Karpas-422 (cell line): ENCODE measurements at regions not wholly inside any gene's neighbourhood (a gene's known extent, or its start where the extent isn't known, plus 50 kb on each side); places are given as distances from the start of the nearest gene placed in this dataset.

Experiments
- DNase-seq: peaks from one replicate; pipeline ENCODE4 v3.0.0-alpha.2; 2015
- H2AFZ ChIP-seq: fragments of 200-600 bp; sonication (generic); 2 replicates; pipeline ENCODE4 v1.6.1; 2014; ENCODE audit warnings: antibody characterized with exemption, low read length, mixed read lengths
- H3K27ac ChIP-seq: fragments of 200-600 bp; sonication (generic); 2 replicates; pipeline ENCODE4 v1.5.1; 2014; ENCODE audit warnings: mild to moderate bottlenecking, low read length, moderate library complexity
- H3K27me3 ChIP-seq: fragments of 200-600 bp; sonication (generic); 2 replicates; pipeline ENCODE4 v1.6.1; 2014; ENCODE audit warnings: low read length, mixed read lengths
- H3K36me3 ChIP-seq: fragments of 200-600 bp; sonication (generic); 2 replicates; pipeline ENCODE4 v1.6.1; 2014; ENCODE audit warnings: low read length, mixed read lengths; ENCODE audit not compliant: insufficient read depth
- H3K4me1 ChIP-seq: fragments of 200-600 bp; sonication (generic); 2 replicates; pipeline ENCODE4 v1.6.1; 2014; ENCODE audit warnings: mild to moderate bottlenecking, low read length, mixed read lengths
- H3K4me2 ChIP-seq: fragments of 200-600 bp; sonication (generic); 2 replicates; pipeline ENCODE4 v1.6.1; 2014; ENCODE audit warnings: low read length, low read depth, mild to moderate bottlenecking; ENCODE audit not compliant: poor library complexity, severe bottlenecking
- H3K4me3 ChIP-seq: fragments of 200-600 bp; sonication (generic); 2 replicates; pipeline ENCODE4 v1.5.1; 2014; ENCODE audit warnings: mild to moderate bottlenecking, antibody characterized with exemption, low read length, mixed read lengths
- H3K79me2 ChIP-seq: fragments of 200-600 bp; sonication (generic); 2 replicates; pipeline ENCODE4 v1.6.1; 2014; ENCODE audit warnings: mild to moderate bottlenecking, low read length, mixed read lengths
- H3K9ac ChIP-seq: fragments of 200-600 bp; sonication (generic); 2 replicates; pipeline ENCODE4 v1.6.0; 2014; ENCODE audit warnings: low read length
- H3K9me2 ChIP-seq: fragments of 200-600 bp; sonication (generic), shearing (Covaris generic); replicated peaks from 2 replicates; pipeline ENCODE4 v1.6.0; 2014; ENCODE audit warnings: mild to moderate bottlenecking, low read length, moderate library complexity; ENCODE audit not compliant: insufficient read depth
- H3K9me3 ChIP-seq: fragments of 300-700, 200-600 bp; sonication (generic); 2 replicates; pipeline ENCODE4 v1.6.1; 2014; ENCODE audit warnings: low read length, mixed read lengths
- H4K20me1 ChIP-seq: fragments of 200-600 bp; sonication (generic); 2 replicates; pipeline ENCODE4 v1.6.1; 2014; ENCODE audit warnings: mild to moderate bottlenecking, antibody characterized with exemption, low read length, low read depth; ENCODE audit not compliant: insufficient read depth

DNA sequence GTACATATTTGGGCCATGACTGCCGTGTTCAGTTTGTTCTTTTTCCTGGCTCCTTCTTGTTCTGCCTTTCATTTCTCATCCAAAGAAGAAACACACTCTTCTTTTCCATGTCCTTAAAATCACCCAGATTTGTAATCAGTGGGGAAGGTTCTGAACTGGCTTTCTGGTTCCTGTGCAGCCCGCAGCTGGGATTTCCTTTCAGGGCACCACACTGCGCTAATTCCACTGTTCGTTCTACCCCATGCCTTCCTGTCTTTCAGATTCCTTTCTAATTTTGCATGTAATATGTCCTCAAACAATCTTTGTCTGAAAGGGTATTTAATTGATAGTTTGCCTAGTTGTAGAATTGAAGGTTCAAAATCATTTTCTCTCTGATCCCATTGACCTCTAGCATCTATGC lies 94.1 kb downstream of the HS1BP3 start:
- Histone ChIP-seq H3K27ac (no peak overlapping the region), H3K79me2 (no peaks in the 10 kb centered on the region), H3K27me3 (no peaks in the 10 kb centered on the region), H3K4me1 (peaks cover 17% of the 10 kb centered on the region), H3K9ac (no peak overlapping the region), H3K36me3 (no peaks in the 10 kb centered on the region), H3K9me3 (no peaks in the 10 kb centered on the region), H3K4me2 (no peak overlapping the region), H2AFZ (no peak overlapping the region), H3K9me2 (no peaks in the 10 kb centered on the region), H3K4me3 (no peak overlapping the region), H4K20me1 (peaks cover 3% of the 10 kb centered on the region; the same call in 1 of the 2 replicates)
- DNase-seq = no peak

DNA sequence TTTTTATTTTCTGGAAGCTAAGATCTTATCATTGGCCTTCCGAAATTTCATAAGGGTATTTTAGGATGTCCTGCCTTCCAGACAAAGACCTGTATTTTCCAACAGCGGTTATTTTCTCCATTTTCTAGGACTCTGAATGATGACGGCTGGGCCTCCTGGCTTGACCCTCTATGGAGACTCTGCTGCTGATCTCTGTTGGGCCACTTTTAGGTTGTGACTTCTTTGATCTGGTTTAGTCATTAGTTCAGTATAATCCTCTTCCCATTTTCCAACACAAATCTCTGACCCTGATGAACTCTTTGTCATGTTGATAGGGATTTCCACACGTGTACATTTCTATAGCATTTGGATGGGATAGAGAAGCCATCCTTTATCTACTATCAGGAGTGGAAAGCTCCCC lies 93.7 kb downstream of the HS1BP3 start:
- DNase-seq = no peak
- Histone ChIP-seq H3K27ac (no peak overlapping the region), H3K4me1 (peaks cover 17% of the 10 kb centered on the region), H4K20me1 (peaks cover 3% of the 10 kb centered on the region; the same call in 1 of the 2 replicates), H3K79me2 (no peaks in the 10 kb centered on the region), H3K9me3 (no peaks in the 10 kb centered on the region), H3K4me2 (no peak overlapping the region), H3K4me3 (no peak overlapping the region), H3K9ac (no peak overlapping the region), H3K27me3 (no peaks in the 10 kb centered on the region), H2AFZ (no peak overlapping the region), H3K9me2 (no peaks in the 10 kb centered on the region), H3K36me3 (no peaks in the 10 kb centered on the region)

DNA sequence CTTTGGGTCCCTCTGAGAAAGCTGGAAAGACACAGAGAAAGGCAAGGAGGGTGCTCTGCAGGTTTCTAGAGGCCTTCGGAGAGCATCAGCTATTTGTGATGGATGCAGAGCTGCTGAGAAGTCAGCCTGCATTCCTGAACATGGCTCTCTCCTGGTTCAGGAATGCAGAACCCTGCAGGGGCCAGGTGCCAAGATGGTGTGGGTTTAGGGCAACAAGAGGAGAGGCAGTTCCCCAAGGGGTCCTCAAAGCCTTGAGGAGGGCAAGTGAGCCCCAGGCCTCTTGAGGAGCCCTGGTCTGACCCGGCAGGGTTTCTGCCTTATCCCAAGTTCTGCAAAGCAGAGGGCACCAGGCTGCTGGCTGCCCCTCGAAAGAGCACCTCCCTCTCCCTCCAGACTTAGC lies 93.3 kb downstream of the HS1BP3 start:
- no peaks in the 10 kb centered on the region for H3K79me2 ChIP-seq
- peaks cover 19% of the 10 kb centered on the region for H3K4me1 ChIP-seq
- DNase-seq = no peak
- no peak overlapping the region for H3K9ac ChIP-seq
- H3K4me2 ChIP-seq = no peak overlapping the region
- no peak overlapping the region for H3K4me3 ChIP-seq
- no peaks in the 10 kb centered on the region for H3K36me3 ChIP-seq
- no peak overlapping the region for H3K27ac ChIP-seq
- H4K20me1 ChIP-seq = peaks cover 3% of the 10 kb centered on the region; the same call in 1 of the 2 replicates
- no peaks in the 10 kb centered on the region for H3K9me2 ChIP-seq
- H2AFZ ChIP-seq = no peak overlapping the region
- H3K27me3 ChIP-seq = no peaks in the 10 kb centered on the region
- H3K9me3 ChIP-seq = no peaks in the 10 kb centered on the region

DNA sequence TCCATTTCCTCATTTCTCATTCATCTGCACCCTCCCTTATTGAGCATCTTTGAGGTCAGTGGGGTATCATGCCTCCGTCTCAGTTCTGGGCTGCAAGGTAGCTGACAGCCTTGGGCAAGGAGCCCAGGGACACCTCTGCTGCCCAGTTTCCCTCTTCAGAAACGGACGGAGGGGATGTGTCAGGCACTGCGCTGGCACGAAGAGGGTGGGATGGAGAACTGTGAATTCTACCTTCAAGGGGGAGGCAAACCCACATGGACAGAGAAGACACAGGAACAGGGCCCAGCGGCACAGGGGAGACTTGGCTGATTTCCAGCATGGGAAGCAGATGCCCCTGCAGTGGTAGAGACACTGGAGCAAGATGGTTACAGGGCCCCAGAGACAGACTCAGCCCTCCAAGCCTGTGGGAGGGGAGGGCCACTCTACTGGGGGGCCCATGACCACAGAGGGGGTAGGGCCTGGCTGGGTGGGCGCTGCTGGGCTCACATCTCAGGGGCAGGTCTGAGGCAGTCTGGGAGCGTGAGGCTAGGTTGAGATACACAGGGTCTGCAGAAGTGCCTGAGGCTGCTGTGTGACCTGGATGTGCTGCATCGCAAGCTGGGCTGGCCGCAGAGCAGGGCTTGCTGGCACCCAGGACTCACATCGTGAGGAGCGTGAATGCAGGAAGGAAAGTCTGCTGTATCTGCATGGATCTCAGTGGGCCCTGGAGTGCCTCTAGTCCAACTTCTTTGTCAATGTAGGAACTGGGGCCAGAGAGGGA lies 92.3 kb downstream of the HS1BP3 start:
- Histone ChIP-seq H3K9ac (no peak overlapping the region), H4K20me1 (peaks cover 6% of the 10 kb centered on the region; the same call in 1 of the 2 replicates), H2AFZ (no peak overlapping the region), H3K4me1 (peaks cover 27% of the 10 kb centered on the region), H3K9me3 (no peaks in the 10 kb centered on the region), H3K27ac (no peak overlapping the region), H3K9me2 (no peaks in the 10 kb centered on the region), H3K36me3 (no peaks in the 10 kb centered on the region), H3K27me3 (no peaks in the 10 kb centered on the region), H3K4me3 (no peak overlapping the region), H3K4me2 (no peak overlapping the region), H3K79me2 (no peaks in the 10 kb centered on the region)
- DNase-seq = no peak

DNA sequence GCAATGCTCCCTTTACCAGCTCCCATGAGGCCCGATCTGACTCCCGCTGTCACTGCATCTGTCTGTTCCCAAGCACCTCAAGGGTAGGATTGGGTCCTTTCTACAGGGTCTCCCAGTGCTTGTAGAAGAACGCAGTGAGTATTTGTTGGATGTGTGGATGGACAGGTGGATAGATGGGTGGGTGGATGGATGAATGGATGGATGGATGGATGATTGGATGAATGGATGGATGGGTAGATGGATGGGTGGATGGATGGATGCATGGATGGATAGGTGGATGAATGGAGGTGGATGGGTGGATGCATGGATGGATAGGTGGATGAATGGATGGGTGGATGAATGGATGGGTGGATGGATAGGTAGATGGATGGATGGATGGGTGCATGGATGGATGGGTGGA lies 91.6 kb downstream of the HS1BP3 start:
- Histone ChIP-seq H3K4me2 (no peak overlapping the region), H3K27ac (no peak overlapping the region), H3K79me2 (no peaks in the 10 kb centered on the region), H3K4me1 (peaks cover 28% of the 10 kb centered on the region), H3K27me3 (no peaks in the 10 kb centered on the region), H3K9me2 (no peaks in the 10 kb centered on the region), H2AFZ (no peak overlapping the region), H3K9ac (no peak overlapping the region), H4K20me1 (peaks cover 6% of the 10 kb centered on the region; the same call in 1 of the 2 replicates), H3K36me3 (no peaks in the 10 kb centered on the region), H3K9me3 (no peaks in the 10 kb centered on the region), H3K4me3 (no peak overlapping the region)
- no peak for DNase-seq

DNA sequence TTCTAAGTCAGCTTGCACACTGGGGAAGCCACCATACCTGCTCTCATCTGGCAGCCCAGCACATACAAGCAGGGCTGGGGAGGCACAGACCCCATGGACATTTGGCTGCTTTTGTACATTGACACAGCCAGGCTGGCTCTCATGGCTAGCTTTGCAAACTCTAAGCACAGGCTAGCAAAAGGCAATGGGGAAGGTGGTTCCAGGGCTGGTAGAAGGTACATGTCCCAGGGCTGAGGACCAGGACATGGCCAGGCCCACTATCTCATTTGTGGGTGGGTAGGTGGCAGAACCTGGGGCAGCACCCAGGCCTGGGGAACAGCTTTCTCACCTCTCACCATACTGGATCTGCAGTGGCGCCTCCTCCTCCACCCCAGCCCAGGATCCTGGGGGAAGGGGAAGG lies 90.9 kb downstream of the HS1BP3 start:
- H3K4me2 ChIP-seq = no peak overlapping the region
- no peaks in the 10 kb centered on the region for H3K79me2 ChIP-seq
- no peaks in the 10 kb centered on the region for H3K36me3 ChIP-seq
- no peak for DNase-seq
- no peaks in the 10 kb centered on the region for H3K27me3 ChIP-seq
- no peak overlapping the region for H2AFZ ChIP-seq
- no peaks in the 10 kb centered on the region for H3K9me3 ChIP-seq
- H3K9me2 ChIP-seq = no peaks in the 10 kb centered on the region
- H3K4me3 ChIP-seq = no peak overlapping the region
- H3K27ac ChIP-seq = no peak overlapping the region
- peaks cover 28% of the 10 kb centered on the region for H3K4me1 ChIP-seq
- H4K20me1 ChIP-seq = peaks cover 7% of the 10 kb centered on the region; the same call in 1 of the 2 replicates
- no peak overlapping the region for H3K9ac ChIP-seq

DNA sequence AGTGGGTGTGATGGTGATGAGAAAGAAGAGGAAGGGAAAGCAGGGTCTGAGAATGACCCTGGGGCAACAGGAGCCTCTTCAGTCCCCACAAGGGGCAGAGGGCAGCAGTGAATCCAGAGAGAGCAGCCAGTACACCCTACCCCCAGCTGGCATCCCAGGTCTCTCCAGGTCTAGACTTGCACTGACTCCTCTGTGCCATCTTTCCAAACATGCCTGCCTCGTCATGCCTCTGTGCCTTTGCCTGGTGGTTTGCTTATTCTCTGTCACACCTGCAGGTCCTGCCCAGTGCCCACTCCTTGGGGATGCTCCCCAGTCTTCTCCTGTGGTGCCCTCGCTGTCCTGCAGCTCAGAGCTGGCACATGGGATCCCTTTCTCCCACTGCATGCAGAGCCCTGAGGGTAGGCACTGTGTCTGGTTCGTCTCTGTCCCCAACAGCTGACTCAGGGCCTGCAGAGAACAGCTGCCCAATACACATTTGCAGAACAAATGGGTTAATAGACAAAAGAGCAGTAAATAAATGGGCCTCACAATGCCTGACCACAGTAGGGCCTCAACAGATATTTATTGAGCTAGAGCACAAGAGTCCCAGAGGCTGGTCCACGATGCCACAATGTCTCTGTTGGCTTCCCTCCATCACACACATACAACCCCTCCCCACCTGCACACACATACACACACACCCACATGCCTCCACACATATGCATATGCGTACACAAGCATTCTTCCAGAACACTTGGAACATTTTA lies 89.8 kb downstream of the HS1BP3 start:
- H3K4me3 ChIP-seq = no peak overlapping the region
- H3K27me3 ChIP-seq = no peaks in the 10 kb centered on the region
- no peak overlapping the region for H2AFZ ChIP-seq
- DNase-seq = no peak
- H3K27ac ChIP-seq = no peak overlapping the region
- no peaks in the 10 kb centered on the region for H3K9me3 ChIP-seq
- no peaks in the 10 kb centered on the region for H3K36me3 ChIP-seq
- no peaks in the 10 kb centered on the region for H3K9me2 ChIP-seq
- peaks cover 12% of the 10 kb centered on the region; the same call in 1 of the 2 replicates for H4K20me1 ChIP-seq
- peaks cover 20% of the 10 kb centered on the region for H3K4me1 ChIP-seq
- no peaks in the 10 kb centered on the region for H3K79me2 ChIP-seq
- H3K4me2 ChIP-seq = no peak overlapping the region
- H3K9ac ChIP-seq = no peak overlapping the region

DNA sequence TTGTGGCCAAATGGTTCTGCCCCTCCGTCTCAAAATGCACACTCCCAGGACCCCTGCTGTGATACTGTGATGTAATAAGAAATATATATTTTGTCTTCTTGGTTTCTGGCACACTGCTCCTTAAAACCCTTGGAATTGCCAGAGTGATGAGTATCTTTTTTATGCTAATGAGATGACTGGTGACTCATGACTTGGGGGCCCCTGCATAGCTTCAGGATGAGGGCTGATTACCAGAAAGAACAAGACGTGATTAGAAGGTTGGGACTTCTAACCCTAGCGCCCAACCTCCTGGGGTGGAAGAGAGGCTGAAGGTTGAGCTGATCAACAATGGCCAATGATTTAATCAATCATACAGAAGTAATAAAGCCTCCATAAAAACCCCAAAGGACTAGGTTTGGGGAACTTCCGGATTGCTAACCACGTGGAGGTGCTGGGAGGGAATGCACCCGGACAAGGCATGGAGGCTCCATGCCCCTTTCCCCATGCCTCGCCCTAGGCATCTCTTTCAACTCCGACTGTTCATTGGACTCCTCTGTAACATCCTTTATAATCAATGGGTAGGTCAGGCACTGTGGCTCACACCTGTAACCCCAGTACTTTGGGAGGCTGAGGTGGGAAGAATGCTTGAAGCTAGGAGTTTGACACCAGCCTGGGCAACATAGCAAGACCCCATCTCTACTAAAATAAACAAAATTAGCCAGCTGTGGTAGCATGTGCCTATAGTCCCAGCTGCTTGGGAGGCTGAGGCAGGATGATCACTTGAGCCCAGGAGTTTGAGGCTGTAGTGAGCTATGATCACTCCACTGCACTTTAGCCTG lies 89.1 kb downstream of the HS1BP3 start:
- H3K4me1 ChIP-seq = peaks cover 14% of the 10 kb centered on the region; the same call in 1 of the 2 replicates
- peaks cover 12% of the 10 kb centered on the region; the same call in 1 of the 2 replicates for H4K20me1 ChIP-seq
- no peaks in the 10 kb centered on the region for H3K27me3 ChIP-seq

More for the DNA sequence above, 89.1 kb downstream of the HS1BP3 start:
- H3K4me3 ChIP-seq = no peak overlapping the region
- no peaks in the 10 kb centered on the region for H3K36me3 ChIP-seq
- no peak overlapping the region for H2AFZ ChIP-seq
- no peaks in the 10 kb centered on the region for H3K79me2 ChIP-seq
- no peak overlapping the region for H3K27ac ChIP-seq
- H3K4me2 ChIP-seq = no peak overlapping the region
- H3K9ac ChIP-seq = no peak overlapping the region
- no peaks in the 10 kb centered on the region for H3K9me3 ChIP-seq
- H3K9me2 ChIP-seq = no peaks in the 10 kb centered on the region
- DNase-seq = no peak
